HG03066 (cell line): ENCODE measurements at regions not wholly inside any gene's neighbourhood (a gene's known extent, or its start where the extent isn't known, plus 50 kb on each side); places are given as distances from the start of the nearest gene placed in this dataset.
"Not testable (repeated sequence)": the region's sequence is repeated elsewhere in the genome, so short reads cannot be mapped to it uniquely, and the experiment has no call there.

Source experiments
- ATAC-seq: cut with Tn5 transposase; IDR thresholded peaks from one replicate; pipeline ENCODE4 v1.9.1; 2021; ENCODE audit warnings: low read depth; ENCODE audit not compliant: unreplicated experiment

GRCh38 chr9:90061187-90061586 lies 456.4 kb downstream of the GADD45G start:
- ATAC-seq, result no peak

GRCh38 chr9:90062982-90063381 lies 458.2 kb downstream of the GADD45G start:
- no peak for ATAC-seq

GRCh38 chr9:90064248-90064647 lies 459.4 kb downstream of the GADD45G start:
- ATAC-seq, result no peak

- no peak for ATAC-seq
These were observed 460.2 kb downstream of the GADD45G start for GRCh38 chr9:90064971-90065370.

DNA sequence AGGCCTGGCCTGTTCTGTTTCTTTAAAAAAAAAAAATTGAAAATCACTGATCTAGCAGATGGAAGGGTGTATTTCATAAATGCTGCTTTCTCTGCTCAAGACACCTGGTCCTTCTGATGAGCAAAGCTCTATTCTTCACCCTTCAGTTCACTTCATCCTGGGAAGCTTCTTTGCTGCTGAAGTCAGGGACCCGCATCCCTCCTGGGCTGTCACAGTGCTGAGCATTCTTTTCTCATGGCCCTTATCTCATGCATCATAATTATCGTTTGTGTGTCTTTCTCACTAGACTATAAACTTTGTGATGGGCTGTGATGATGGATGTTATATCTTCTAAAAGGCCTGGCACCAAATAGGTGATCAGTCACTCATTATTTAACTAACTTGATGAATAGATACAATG lies 461.0 kb downstream of the GADD45G start:
- ATAC-seq, result no peak

DNA sequence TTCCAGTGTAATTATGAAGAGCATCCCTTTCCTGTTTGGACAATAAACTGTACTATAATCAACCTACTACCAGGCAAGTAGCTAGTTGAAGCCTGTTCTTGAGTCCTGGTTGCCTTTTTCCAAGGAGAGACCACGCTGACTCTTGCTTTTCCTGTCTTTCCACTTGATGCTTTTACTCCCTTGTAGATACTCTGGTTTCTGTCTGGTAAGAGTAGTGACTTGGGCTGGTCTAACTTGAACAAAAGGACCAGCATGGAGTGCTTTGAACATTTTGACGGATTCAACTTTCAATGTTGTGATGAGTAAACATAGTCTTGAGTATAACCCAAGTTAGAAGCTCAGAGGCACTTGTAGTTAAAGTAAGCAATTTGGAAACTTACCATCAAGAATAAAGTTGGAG lies 464.3 kb downstream of the GADD45G start:
- no peak for ATAC-seq

GRCh38 chr9:90070056-90070455 lies 465.2 kb downstream of the GADD45G start:
- no peak for ATAC-seq

DNA sequence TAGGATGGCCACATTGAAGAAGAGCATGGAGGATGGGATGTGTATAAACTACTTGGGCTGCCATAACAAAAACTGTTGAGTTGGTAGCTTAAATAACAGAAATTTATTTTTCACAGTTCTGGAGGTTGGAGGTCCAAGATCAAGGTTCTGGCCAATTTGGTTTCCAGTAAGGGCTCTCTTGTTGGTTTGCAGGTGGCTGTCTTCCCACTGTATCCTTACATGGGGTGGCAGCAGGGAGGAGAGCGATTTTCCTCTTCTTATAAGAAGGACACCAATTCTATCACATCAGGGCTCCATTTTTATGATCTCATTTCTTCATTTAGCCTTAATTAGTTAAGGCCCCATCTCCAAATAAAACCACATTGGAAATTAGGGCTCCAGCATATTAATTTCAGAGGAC lies 465.7 kb downstream of the GADD45G start:
- no peak for ATAC-seq

DNA sequence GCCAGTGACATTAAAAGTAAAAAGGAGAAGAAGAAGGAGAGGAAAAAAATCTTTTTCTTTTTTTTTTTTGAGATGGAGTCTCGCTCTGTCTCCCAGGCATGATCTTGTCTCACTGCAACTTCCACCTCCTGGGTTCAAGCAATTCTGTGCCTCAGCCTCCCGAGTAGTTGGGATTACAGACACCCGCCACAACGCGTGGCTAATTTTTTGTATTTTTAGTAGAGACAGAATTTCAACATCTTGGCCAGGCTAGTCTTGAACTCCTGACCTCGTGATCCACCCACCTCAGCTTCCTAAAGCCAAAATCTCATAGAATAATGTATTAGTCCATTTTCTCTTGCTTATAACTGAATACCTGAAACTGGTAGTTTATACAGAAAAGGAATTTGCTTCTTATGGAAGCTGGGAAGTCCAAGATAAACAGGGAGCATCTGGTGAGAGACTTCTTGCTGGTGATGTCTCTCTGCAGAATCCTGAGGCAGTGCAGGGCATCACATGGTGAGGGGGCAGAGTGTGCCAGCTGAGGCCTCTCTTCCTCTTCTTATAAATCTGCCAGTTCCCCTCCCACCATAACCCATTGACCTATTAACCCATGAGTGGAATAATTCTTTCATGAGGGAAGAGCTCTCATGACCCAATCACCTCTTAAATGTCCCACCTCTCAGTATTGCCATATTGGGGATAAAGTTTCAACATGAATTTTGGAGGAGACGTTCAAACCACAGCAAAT lies 466.3 kb downstream of the GADD45G start:
- ATAC-seq, result no peak

DNA sequence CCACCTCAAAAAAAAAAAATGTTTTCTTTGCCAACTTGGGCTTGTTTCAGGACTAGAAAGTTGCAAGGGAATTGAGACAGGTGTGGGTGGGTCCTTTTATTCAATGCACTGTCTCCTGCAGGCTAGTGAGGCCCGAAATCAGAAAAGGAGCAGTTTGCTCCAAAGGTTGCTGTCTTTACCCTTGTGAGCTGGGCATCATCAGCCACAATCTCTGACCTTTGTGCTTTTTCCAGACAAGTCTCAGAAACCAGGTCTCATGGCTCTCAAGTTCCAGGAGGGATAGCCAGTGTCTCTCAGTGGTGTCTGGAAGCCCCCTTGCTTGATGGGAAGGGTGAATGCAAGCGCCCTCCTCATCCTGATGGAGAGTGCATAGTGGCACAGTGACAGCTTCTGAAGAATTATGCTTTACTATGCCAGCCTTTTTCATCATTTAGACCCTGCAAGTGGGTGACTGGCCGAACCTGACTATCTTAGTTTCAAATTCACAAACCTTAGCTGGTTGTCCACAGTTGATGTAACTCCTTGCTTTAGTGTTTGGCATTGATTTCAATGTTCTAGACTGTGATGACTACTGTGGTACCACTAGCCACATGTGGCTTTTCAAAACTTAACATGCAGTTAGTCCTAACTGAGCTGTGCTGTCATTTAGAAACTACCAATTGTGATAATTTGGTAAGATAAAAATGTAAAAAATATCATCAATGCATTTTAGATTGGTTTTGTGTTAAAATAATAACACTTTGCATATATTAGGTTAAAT lies 468.6 kb downstream of the GADD45G start:
- no peak for ATAC-seq

DNA sequence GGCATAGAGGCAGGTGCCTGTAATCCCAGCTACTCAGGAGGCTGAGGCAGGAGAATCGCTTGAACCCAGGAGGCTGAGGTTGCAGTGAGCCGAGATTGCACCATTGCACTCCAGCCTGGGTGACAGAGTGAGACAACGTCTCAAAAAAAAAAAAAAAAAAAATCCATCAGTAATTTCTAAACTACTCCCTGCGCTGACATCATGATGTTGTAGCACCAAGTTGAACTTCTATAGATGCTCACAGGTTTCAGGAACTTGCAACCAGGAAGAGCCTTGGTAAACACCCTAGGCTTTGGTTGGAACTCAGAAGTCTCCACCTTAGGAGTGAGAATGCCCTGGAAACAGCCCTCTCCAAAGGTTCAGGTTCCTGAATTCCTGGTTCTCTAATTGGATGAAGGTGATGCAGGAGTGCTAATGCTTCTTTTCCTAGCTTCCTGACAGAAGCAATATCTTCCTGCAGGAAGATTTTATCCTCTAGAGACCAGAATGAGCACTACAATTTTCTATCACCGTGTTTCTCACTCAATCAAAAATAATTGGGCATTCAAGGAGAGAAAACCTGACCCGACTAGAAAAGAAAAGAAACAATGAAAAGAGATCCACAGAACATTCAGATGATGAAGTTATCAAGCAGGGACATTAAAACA lies 469.6 kb downstream of the GADD45G start:
- no peak for ATAC-seq

DNA sequence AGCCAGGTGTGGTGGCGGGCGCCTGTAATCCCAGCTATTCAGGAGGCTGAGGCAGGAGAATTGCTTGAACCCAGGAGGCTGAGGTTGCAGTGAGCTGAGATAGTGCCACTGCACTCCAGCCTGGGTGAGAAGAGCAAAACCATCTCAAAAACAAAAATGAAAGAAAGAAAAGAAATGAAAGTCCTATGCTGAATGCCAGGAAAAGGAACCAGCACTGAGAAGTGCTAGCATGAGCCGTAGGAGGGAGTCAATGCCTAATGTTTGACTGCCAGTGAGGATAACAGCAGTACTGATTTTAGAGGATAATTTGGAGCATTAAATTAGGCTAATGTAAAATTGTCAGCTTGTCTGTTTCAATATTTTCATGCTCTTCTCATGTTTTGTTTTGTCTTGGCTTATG lies 472.8 kb downstream of the GADD45G start:
- not testable (repeated sequence) for ATAC-seq

DNA sequence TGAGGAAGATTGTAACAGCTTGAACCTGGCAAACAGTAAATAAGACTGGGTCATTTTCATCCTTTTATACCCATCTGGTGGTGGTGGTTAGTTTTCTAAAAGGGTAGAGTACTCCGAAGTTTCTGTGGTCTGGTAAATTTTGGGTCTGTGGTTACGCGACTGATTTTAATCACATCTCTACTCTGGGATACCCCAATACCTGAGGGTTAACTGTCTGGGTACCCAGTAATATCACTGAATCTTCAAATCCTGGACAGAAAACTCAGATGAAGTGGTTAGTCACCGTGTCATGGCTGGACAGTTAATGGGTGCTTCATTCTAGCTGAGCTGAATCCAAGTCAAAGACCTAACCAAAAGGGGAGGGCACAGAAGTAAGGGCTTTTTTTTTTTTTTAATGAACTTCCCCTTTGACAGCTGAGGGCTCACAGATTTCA lies 474.2 kb downstream of the GADD45G start:
- no peak for ATAC-seq

DNA sequence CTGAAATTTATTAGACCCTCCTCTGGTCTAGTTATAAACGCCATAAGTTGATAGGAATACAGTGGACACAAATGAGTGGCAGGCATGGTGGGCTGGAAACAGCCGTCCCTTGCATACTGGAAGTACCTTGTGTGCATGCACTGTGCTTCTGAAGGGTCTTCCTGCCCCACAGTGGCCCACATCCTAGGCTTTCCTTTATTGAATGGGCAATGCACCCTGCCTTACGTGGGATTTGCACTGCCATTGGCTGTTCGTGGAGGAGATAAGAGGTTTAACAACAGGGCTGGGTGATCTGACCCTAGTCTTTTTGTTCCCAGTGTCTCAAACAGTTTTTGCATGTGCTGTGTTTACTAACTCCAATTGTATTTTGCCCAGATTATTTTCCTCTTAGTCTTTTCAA lies 480.8 kb downstream of the GADD45G start:
- no peak for ATAC-seq

GRCh38 chr9:90086101-90086511 lies 481.3 kb downstream of the GADD45G start:
- no peak for ATAC-seq

- ATAC-seq, result no peak
These were observed 483.6 kb downstream of the GADD45G start for GRCh38 chr9:90088434-90088833.

- no peak for ATAC-seq
These were observed 484.0 kb downstream of the GADD45G start for GRCh38 chr9:90088856-90089255.

- ATAC-seq, result no peak
These were observed 486.2 kb downstream of the GADD45G start for GRCh38 chr9:90090997-90091396.

DNA sequence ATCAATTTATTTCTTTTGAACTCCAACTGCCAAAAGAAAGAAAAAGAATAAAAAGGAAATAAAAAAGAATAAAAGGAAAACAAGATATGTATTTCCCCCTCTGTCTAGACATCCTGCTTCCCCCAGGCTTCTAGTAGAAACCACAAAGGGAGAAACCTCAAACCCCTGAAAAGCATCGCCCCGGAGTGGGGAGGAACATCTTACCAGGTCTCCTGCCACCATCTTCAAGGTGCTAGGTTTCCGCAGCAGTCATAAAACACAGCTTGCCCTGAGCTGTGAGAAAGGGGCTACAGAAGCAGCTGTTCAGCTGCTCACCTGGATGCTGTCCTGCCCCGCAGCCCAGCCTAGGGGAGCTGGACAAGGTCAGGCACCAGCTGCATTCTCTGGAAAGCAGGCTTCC lies 487.7 kb downstream of the GADD45G start:
- ATAC-seq, result no peak

DNA sequence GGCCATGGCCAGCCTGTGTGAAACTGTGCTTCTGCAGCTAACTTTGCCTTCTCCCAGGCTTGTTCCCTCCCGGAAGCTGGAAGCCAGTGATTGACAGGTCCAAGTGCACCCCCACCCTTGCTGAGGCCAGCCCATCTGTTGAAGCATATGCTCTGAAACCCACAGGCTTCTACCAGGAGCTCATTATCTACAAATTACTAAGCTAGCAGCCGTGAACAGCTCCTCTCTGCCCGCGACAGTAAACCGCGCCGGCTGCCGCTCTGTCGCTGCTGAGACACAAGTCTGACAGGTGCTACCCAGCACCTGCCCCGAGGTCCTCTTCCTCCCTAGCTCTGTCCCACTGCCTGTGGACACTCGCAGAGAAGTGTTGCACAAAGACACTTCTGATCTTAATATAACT lies 490.9 kb downstream of the GADD45G start:
- no peak for ATAC-seq

GRCh38 chr9:90097237-90097636 lies 492.4 kb downstream of the GADD45G start:
- ATAC-seq, result no peak

DNA sequence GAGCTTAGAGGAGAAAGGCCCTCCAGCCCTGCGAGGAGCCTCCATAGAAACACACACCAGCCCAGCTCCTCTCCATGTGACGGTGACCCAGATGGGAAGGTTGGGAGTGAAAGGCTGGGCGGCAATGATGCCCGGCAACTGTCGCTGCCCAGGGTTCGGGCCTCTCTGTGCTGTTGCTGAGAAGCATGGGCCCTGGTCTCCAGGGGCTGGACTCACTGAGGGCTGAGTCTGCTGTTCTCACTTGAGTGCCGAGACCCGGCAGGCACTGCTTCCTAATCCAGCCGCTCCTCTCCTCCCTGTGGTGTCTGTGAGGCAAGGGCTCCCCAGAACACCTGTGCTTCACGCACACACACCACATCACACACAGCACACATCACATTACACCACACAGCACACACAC lies 493.6 kb downstream of the GADD45G start:
- no peak for ATAC-seq
